CD4-positive, alpha-beta T cell (primary cell): ENCODE measurements at regions not wholly inside any gene's neighbourhood (a gene's known extent, or its start where the extent isn't known, plus 50 kb on each side); places are given as distances from the start of the nearest gene placed in this dataset.
"Not testable (repeated sequence)": the region's sequence is repeated elsewhere in the genome, so short reads cannot be mapped to it uniquely, and the experiment has no call there.

Source experiments
- ATAC-seq: fragments of 200-7000 bp; cut with Tn5 transposase; one replicate; pipeline ENCODE4 v1.10.0; 2022; ENCODE audit warnings: mild to moderate bottlenecking; ENCODE audit not compliant: poor library complexity
- CTCF ChIA-PET: fragments of 350-600 bp; sonication (Branson Sonifier 250); formaldehyde crosslinking; loops from one replicate; lab custom pipeline; 2021; ENCODE audit warnings: antibody characterized with exemption, inconsistent platforms; lab: Charles Lee
- POLR2A ChIA-PET: fragments of 350-600 bp; sonication (Branson Sonifier 250); formaldehyde crosslinking; loops from one replicate; lab custom pipeline; 2021; ENCODE audit warnings: antibody characterized with exemption, inconsistent platforms; lab: Charles Lee
- DNase-seq, 14 experiments: peaks; one replicate each; pipeline ENCODE4 v3.0.0-alpha.2; 2013 to 2020; ENCODE audit warnings: mixed read lengths in 2 of 14
- H3K27ac ChIP-seq, 2 donors: one replicate each; pipeline versions ENCODE4 v1.5.1 to v1.7.0; 2013; ENCODE audit warnings: low read length in 2 of 2, low read depth in 1 of 2, mild to moderate bottlenecking in 1 of 2
- H3K27me3 ChIP-seq, 2 experiments: 1 replicate in 1 of 2; 2 replicates in 1 of 2; pipeline versions ENCODE4 v1.6.1 to v1.7.0; 2013; ENCODE audit warnings: low read length in 2 of 2, control low read depth in 1 of 2, mild to moderate bottlenecking in 1 of 2, moderate library complexity in 1 of 2; ENCODE audit not compliant: insufficient read depth in 2 of 2, control insufficient read depth in 1 of 2
- H3K36me3 ChIP-seq: one replicate; pipeline ENCODE4 v1.6.1; 2013; ENCODE audit warnings: low read length, control low read depth; ENCODE audit not compliant: insufficient read depth
- H3K4me1 ChIP-seq: one replicate; pipeline ENCODE4 v1.6.1; 2013; ENCODE audit warnings: low read length, control low read depth; ENCODE audit not compliant: insufficient read depth
- H3K4me3 ChIP-seq: one replicate; pipeline ENCODE4 v1.5.1; 2013; ENCODE audit warnings: mild to moderate bottlenecking, low read length, moderate library complexity
- H3K9me3 ChIP-seq, 2 experiments: 1 replicate in 1 of 2; 2 replicates in 1 of 2; pipeline versions ENCODE4 v1.6.1 to v1.7.0; 2013; ENCODE audit warnings: low read length in 2 of 2, mild to moderate bottlenecking in 2 of 2, control low read depth in 1 of 2, moderate library complexity in 1 of 2; ENCODE audit not compliant: control insufficient read depth in 1 of 2, insufficient read depth in 1 of 2
- H3K27ac Mint-ChIP-seq: one replicate; pipeline ENCODE4 v1.8.0; 2020; ENCODE audit warnings: mixed read lengths
- H3K27me3 Mint-ChIP-seq: one replicate; pipeline ENCODE4 v1.8.0; 2021; ENCODE audit warnings: mixed read lengths
- H3K36me3 Mint-ChIP-seq: one replicate; pipeline ENCODE4 v1.8.0; 2021; ENCODE audit warnings: low read depth, mixed read lengths
- H3K4me1 Mint-ChIP-seq: one replicate; pipeline ENCODE4 v1.8.0; 2021; ENCODE audit warnings: low read depth, mixed read lengths
- H3K4me3 Mint-ChIP-seq: one replicate; pipeline ENCODE4 v1.8.0; 2020; ENCODE audit warnings: mild to moderate bottlenecking, mixed read lengths
- H3K9me3 Mint-ChIP-seq: one replicate; pipeline ENCODE4 v1.8.0; 2020; ENCODE audit warnings: mixed read lengths
- CTCF ChIP-seq: fragments of 200-600 bp; IDR thresholded peaks from one replicate; pipeline ENCODE4 v1.8.0; 2022; ENCODE audit warnings: antibody characterized with exemption, mild to moderate bottlenecking
- intact Hi-C, 2 experiments: fragments of 100-400 bp; cut with DNase I in 1 of 2; cut with micrococcal nuclease in 1 of 2; formaldehyde crosslinking; loops; one replicate each; pipeline versions ENCODE4 v1.15.1 to v1.9.0; 2023 to 2025; cut with DNase I, micrococcal nuclease

GRCh38 chr1:57572016-57572415, 148.2 kb upstream of the DAB1 start:
- intact Hi-C loops: no loop called here
- DNase-seq (no peak), ATAC-seq (no peak)
- no peaks in the 10 kb centered on the region for H3K4me1 Mint-ChIP-seq
- no peaks in the 10 kb centered on the region for H3K4me1 ChIP-seq
- ChIA-PET CTCF (no interaction called here), POLR2A (no interaction called here)
- no peak overlapping the region for H3K4me3 ChIP-seq
- peaks cover 4% of the 10 kb centered on the region for H3K27me3 Mint-ChIP-seq
- no peak overlapping the region for H3K27ac Mint-ChIP-seq
- peaks cover 3% of the 10 kb centered on the region for H3K9me3 Mint-ChIP-seq
- H3K36me3 ChIP-seq: no peaks in the 10 kb centered on the region
- H3K36me3 Mint-ChIP-seq: no peaks in the 10 kb centered on the region
- TF ChIP-seq CTCF: no peak
- no peaks in the 10 kb centered on the region for H3K27me3 ChIP-seq
- H3K4me3 Mint-ChIP-seq: no peak overlapping the region
- H3K27ac ChIP-seq: no peak overlapping the region
- H3K9me3 ChIP-seq: no peaks in the 10 kb centered on the region

- ATAC-seq, H3K36me3 ChIP-seq, DNase-seq, intact Hi-C loops, H3K4me1 Mint-ChIP-seq, POLR2A ChIA-PET, H3K4me1 ChIP-seq, H3K27ac ChIP-seq, CTCF ChIA-PET, H3K27me3 Mint-ChIP-seq, H3K4me3 ChIP-seq, H3K9me3 Mint-ChIP-seq, H3K36me3 Mint-ChIP-seq, H3K9me3 ChIP-seq, H3K27me3 ChIP-seq, H3K27ac Mint-ChIP-seq, H3K4me3 Mint-ChIP-seq: not testable (repeated sequence)
These were observed 134.2 kb upstream of the DAB1 start for GRCh38 chr1:57558066-57558465.

GRCh38 chr1:57553666-57554065, 129.8 kb upstream of the DAB1 start:
- H3K9me3 Mint-ChIP-seq: no peaks in the 10 kb centered on the region

More at GRCh38 chr1:57553666-57554065, 129.8 kb upstream of the DAB1 start:
- ATAC-seq (no peak), DNase-seq (no peak)
- H3K27ac ChIP-seq: no peak overlapping the region
- Mint-ChIP-seq H3K4me3 (no peak overlapping the region), H3K27me3 (peaks cover 5% of the 10 kb centered on the region), H3K4me1 (no peaks in the 10 kb centered on the region), H3K36me3 (no peaks in the 10 kb centered on the region), H3K27ac (no peak overlapping the region)
- H3K4me3 ChIP-seq: no peak overlapping the region
- H3K9me3 ChIP-seq: no peaks in the 10 kb centered on the region
- intact Hi-C loops: no loop called here
- no peaks in the 10 kb centered on the region for H3K27me3 ChIP-seq
- TF ChIP-seq CTCF: no peak
- no peaks in the 10 kb centered on the region for H3K4me1 ChIP-seq
- no peaks in the 10 kb centered on the region for H3K36me3 ChIP-seq
- ChIA-PET CTCF (no interaction called here), POLR2A (no interaction called here)
